GM23248 (cell line): ENCODE measurements at regions not wholly inside any gene's neighbourhood (a gene's known extent, or its start where the extent isn't known, plus 50 kb on each side); places are given as distances from the start of the nearest gene placed in this dataset.

Source experiments
- EZH2 ChIP-seq: fragments of 200-600 bp; sonication (generic); IDR thresholded peaks from 2 replicates; pipeline ENCODE4 v1.6.1; 2018; ENCODE audit warnings: antibody characterized with exemption, mild to moderate bottlenecking; ENCODE audit not compliant: insufficient read depth, poor library complexity, severe bottlenecking
- EZH2phosphoT487 ChIP-seq: fragments of 200-600 bp; sonication (generic); IDR thresholded peaks from 2 replicates; pipeline ENCODE4 v1.6.1; 2018; ENCODE audit warnings: antibody characterized with exemption, moderate library complexity, mild to moderate bottlenecking, low read depth; ENCODE audit not compliant: insufficient read depth

DNA sequence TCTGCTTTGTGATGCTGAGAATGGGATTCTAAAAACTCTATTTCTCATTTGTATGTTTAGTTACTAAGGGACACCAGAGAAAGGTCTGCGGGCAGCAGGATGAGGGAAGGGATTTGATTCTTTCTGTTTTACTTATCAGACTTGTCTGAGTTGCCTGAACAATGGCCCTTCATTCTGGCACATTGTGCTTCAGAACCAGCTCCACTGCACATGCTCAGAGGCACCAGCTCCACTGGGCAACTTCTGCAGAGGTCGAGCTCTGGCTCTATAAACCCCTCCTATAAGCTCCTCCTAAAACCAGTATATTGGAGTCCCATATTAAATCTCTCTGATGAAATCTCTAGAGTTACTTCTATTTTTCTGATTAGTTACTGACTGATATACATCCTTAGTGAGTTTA, 453.2 kb upstream of the CDIN1 start:
- TF ChIP-seq EZH2phosphoT487 (no peak), EZH2 (no peak)
